ENCODE measurements at regions not wholly inside any gene's neighbourhood (a gene's known extent, or its start where the extent isn't known, plus 50 kb on each side); places are given as distances from the start of the nearest gene placed in this dataset.
A peak's percentile ranks its signal among the peaks of the same experiment; 100 is the strongest.
"Not testable (repeated sequence)": the region's sequence is repeated elsewhere in the genome, so short reads cannot be mapped to it uniquely, and the experiment has no call there.

DNA sequence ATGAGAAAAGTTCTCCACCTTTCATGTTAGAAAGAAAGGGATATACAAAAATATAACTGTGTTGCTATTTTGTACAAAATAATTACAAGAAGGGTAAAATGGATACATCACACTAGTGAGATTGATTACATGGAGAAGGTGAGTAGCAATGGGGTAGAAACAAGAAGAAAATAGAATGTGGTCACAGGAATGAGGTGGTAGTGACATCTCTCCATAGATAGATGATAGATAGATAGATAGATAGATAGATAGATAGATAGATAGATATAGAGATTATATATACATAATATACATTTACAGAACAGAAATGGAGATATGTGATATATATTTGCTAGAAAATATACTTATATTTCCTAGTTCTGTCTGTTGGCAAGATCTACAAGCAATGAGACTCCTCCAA is 95.3 kb upstream of the RGPD4 start:
- no peak for DNase-seq

DNA sequence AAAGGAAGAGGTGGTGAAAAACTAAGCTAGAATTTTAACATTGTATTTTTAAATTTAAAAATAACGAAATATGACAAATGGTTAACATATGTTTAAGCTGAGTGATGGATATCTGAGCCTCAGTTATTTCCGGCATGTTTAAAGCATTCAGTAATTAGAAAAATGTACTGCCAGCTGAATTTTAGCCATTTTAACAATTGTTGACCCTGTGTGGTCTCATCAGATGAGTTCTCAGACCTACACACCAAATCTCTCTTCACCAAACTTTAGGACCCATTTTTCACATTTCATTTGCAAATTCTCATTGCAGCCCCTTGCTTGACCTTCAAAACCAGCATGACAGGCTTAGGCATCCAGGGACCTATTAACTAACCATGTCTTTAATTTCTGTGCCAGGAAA is 91.5 kb upstream of the RGPD4 start:
- peak; percentile 21 for DNase-seq

DNA sequence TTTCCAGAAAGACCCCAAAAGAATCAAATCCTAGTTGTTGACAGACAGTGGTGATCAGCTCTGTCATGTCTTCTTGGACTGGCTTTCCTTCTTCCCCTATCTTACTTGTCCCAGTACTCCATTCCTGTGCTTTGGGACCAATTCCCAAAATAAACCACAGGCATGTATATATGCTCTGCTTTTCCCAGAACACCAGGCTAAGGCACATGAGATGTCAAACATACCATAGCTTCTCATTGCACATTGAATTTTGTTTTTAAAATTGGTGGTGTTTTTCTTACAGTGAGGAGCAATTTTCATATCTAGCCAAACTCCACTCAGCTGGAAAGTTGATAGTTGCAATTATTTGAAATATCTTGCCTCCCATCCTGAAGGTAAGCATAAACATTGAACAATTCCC is 88.9 kb upstream of the RGPD4 start:
- peak; percentile 51 for DNase-seq

DNA sequence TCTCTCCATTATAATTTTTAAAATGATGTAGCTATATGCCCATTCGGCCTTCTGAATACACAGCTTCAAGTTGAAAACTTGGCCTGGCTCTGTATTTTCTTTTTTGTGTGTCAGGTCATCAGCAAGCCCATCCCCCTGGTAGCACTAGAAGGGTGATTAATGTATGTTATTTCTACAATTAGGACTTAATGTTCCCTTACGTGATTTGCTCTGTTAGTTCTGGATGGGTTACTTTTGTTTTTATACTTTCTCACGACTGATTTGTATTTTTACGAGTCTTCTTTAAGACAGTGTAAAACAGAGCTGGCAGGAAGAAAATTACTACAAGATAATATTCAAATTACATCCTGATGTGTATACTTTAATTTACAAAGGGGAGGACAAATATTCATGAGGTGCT is 88.4 kb upstream of the RGPD4 start:
- no peak for DNase-seq

DNA sequence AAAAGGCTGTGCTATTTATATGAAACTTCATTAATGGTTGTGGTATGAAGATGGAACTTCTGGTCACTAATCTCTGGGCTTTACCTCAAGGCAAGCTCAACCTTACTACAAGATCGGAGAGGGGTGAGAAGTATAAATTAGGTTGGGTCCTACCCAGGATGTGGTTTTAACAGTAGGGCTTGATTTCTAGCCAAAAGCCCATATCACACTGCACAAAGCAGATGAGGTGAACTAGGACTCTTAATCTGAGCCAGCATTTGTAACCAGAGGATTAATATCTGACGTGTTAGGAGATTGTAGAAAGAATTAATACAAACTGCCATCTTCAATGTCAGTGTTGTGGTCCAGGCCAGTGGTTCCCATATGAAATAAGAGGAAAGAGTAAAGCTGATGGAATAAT is 86.4 kb upstream of the RGPD4 start:
- no peak for DNase-seq

DNA sequence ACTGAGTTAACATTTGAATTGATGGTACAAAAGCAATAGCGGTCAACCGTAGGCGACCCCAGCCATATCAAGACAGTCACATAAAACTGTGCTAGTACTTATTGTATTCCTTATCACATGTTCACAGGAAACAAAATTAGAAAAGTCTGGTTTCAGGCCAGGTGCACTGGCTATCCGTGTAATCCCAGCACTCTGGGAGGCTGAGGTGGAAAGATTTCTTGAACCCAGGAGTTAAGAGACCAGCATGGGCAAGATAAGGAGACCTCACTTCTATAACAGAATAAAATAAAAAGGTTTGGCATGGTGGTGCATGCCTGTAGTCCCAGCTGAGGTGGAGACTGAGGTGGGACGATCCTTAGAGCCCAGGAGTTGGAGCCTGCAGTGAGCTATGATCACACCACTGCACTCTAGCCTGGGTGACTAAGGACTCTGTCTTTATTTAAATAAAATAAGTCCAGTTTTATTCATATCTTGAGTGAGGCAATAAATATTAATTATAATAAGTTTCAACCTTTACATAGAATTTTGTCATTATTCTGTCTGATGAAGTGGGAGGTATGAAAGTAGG is 84.1 kb upstream of the RGPD4 start:
- DNase-seq, result no peak

DNA sequence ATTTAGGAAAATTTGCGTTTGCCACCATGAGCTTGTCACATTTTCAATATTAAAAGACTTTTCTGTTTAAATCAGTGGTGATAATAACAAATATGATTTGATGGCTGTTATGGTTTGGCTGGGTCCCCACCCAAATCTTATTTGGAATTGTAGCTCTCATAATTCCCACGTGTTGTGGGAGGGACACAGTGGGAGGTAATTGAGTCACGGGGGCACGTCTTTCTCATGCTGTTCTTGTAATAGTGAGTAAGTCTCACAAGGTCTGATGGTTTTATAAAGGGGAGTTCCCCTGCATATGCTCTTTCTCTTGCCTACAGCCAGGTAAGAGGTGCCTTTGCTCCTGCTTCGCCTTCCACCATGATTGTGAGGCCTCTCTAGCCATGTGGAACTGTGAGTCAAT is 83.4 kb upstream of the RGPD4 start:
- no peak for DNase-seq

DNA sequence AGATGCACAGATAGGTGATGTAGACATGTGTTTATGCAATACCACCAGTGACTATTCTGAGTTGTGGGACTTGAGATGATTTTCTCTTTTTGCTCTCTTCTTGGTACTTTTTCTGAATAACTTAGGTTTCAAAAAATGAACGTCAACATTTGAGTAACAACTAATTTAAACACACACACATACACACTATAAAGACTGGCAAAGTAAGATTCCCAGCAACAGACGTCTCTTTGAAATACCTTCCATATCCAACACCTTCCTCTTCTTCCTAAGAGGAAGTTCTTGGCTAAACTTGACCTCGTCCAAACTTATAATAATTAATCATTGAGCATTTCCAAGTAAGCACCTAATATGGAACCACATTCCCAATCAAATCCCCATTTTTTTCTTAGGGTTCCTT is 81.6 kb upstream of the RGPD4 start:
- DNase-seq, result no peak

DNA sequence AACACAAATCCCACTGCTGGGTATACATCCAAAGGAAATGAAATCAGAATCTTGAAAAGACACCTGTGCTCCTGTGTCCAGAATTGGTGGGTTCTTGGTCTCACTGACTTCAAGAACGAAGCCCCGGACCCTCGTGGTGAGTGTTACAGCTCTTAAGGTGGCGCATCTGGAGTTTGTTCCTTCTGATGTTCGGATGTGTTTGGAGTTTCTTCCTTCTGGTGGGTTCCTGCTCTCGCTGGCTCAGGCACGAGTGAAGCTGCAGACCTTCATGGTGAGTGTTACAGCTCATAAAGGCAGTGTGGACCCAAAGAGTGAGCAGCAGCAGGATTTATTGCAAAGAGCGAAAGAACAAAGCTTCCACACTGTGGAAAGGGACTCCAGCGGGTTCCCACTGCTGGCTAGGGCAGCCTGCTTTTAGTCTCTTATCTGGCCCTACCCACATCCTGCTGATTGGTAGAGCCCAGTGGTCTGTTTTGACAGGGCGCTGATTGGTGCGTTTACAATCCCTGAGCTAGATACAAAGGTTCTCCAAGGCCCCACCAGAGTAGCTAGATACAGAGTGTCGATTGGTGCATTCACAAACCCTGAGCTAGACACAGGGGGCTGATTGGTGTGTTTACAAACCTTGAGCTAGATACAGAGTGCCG is 80.0 kb upstream of the RGPD4 start:
- DNase-seq, result not testable (repeated sequence)

DNA sequence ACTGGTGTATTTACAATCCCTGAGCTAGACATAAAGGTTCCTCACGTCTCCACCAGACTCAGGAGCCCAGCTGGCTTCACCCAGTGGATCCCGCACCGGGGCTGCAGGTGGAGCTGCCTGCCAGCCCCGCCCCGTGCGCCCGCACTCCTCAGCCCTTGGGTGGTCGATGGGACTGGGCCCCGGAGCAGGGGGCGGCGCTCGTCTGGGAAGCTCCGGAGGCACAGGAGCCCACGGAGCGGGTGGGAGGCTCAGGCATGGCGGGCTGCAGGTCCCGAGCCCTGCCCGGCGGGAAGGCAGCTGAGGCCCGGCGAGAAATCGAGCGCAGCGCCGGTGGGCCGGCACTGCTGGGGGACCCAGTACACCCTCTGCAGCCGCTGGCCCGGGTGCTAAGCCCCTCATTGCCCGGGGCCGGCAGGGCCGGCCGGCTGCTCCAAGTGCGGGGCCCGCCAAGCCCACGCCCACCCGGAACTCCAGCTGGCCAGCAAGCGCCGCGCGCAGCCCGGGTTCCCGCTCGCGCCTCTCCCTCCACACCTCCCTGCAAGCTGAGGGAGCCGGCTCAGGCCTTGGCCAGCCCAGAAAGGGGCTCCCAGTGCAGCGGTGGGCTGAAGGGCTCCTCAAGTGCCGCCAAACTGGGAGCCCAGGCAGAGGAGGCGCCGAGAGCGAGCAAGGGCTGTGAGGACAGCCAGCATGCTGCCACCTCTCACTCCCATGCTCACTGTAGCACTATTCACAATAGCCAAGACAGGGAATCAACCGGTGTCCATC is 79.3 kb upstream of the RGPD4 start:
- DNase-seq, result not testable (repeated sequence)

DNA sequence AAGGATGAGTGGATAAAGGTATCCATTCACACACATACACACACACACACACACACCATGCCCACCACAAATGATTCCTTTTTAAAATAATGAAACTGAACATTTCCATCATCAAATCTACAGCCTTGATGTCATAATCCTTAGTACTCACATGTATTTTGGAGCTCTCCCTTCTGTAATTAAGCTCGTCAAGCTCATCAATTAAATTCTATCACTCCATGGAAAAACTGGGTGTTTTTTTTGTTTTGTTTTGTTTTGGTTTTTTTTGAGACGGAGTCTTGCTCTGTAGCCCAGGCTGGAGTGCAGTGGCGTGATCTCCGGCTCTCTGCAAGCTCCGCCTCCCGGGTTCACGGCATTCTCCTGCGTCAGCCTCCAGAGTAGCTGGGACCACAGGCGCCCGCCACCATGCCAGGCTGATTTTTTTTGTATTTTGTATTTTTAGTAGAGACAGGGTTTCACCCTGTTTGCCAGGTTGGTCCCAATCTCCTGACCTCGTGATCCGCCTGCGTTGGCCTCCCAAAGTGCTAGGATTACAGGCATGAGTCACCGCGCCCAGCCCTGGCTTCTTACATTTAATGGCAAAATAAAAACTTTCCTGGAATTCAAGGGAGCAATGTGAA is 78.6 kb upstream of the RGPD4 start:
- DNase-seq, result no peak

DNA sequence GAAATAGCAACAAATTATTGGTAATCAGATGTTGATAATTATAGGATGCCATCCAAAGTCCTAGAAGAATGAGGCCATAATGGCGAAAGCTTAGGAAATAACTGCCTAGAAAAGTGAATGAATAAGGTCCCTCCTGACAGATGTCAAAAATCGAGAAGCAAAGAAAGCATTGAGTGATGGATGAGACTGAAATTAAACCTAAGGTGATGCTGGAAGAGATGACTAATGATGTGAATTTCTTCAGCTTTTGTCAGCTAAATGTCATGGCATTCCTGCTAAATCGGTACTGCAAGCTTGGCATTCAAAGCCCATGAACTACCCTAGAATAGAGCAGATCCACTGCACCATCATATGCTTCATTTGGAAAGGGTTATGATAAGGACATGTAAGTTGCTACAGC is 74.8 kb upstream of the RGPD4 start:
- no peak for DNase-seq

DNA sequence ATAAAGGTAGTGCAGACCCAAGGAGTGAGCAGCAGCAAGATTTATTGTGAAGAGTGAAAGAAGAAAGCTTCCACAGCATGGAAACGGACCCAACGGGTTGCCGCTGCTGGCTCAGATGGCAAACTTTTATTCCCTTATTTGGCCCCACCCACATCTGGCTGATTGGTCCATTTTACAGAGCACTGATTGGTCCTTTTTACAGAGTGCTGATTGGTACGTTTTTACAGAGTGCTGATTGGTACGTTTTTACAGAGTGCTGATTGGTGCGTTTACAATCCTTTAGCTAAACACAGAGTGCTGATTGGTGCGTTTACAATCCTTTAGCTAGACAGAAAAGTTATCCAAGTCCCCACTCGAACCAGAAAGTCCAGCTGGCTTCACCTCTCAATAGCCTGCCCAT is 72.9 kb upstream of the RGPD4 start:
- not testable (repeated sequence) for DNase-seq

DNA sequence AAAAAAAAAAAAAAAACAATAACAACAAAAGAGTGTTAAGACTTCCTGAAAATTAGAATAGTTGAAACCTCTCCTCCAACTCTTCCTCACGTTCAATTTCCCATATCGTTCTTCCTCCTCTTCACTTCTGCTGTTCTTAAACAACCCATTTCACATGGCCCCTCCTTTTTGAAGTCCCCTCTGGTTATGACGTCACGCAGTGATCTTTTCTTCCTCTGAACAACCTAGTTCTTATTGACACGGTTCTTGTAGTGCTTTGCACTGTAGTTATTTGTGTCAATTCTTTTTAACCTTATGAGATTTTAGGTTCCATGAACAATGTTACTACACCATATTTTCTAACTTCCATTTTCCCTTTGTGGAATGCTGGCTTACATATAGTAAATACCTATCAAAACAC is 69.5 kb upstream of the RGPD4 start:
- DNase-seq, result no peak

DNA sequence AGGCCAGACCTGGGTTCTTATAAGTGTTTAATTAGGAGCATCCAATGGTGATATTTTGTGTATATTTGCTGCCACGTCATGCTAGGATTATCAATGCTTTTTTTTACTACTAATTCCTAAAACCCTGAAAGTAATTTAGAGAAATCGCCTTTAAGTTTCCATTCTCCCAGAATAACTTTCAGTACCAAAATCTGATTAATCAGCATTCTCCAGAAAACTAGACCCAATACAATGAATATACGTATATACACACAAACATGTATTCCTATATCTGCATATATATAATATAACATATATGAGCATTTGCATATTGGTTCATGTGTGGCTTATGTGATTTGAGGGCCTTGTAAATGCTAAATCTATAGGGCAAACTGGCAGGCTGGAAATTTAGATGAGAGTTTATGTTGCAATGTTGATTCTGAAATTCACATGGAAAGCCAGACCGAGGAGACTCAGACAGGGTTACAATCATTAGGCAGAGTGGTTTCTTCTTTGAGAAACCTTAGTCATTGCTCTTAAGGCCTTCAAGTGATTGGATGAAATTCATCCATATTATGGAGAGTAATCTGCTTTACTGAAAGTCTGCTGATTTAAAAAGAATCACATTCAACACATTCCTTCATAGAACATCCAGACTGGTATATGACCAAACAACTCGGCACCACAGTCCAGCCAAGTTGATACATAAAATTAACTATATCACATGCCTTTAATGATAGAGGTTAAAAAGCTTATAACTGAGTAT is 65.9 kb upstream of the RGPD4 start:
- DNase-seq, result no peak

DNA sequence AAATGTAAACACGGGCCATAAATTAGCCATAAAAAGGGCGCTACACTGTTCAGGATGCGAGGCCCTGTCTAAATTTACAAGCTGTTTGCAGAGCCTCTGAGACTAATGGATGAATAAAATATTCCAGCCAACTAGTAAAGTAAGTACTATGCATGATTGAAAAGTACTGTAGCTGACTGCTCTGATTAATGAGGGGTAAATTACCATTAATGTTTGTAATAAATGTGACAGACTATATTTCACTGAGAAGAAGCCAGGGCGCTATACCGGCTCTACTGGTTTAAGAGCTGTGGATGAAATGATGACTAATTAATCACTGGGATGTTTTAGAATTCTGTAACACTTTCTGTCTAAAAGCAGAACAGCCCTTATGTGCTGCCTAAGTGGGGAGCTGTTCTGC is 54.3 kb upstream of the RGPD4 start:
- DNase-seq, result no peak

DNA sequence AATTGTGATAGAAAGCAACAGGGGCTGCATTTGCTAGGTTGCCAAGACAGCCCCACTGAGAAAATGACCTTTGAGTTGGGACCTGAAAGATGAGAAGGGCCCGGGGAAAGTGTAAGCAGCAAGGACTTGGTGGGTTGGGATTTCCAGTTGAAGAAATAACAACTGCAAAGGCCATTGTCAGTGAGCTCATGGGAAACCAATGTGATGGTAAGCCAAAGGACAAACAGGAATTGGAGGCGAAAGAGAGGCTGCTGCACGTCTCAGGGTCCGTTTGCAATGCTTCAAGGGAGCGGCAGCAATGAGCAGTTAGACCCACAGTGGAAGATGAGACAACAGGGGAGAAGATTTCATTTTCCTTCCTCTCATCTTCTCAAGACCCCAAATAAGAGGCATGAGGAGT is 51.5 kb upstream of the RGPD4 start:
- DNase-seq, result no peak

DNA sequence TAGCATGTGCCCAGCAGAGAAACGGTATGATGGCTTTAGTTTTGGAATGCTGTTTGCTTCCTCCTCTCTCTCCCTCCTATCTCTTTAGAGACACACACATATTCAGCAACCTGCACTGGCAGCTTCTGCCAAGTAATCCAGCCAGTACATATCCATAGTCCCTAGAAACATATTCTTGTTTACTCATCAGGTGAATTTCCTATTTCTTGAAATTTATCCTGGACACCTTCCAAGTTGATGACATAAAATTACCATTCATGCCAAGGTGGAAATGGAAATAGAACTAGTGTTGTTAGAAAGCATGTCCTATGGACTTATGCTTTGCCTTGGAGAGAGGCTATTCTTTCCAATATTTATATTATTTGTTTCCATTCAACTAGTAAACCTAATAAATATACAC is 50.9 kb upstream of the RGPD4 start:
- no peak for DNase-seq

DNA sequence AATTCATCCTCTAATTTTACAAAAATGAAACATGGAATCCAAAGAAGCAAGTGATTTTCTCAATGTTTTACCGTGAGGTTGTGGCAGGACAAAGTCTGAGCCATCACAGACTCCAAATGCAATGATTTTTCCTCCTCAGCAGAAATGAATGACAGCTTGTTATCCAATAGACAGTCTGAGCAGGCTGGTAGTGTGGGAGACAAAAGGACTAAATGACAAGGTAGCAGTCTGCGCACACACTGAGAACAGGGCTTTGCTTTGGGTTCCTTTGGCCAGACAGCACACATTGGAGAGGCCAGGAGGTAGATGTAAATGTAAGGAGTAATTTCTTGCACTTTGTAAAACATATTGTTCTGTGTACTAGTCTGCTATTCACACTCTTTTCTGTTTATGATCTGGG is 50.3 kb upstream of the RGPD4 start:
- DNase-seq, result no peak

Data from fibroblast of skin of right quadriceps (primary cell).